ENCODE measurements at regions not wholly inside any gene's neighbourhood (a gene's known extent, or its start where the extent isn't known, plus 50 kb on each side); places are given as distances from the start of the nearest gene placed in this dataset.
A peak's percentile ranks its signal among the peaks of the same experiment; 100 is the strongest.

- Histone ChIP-seq H3K36me3 (ENCODE audit: control insufficient read depth, insufficient read depth, low read length) (no peaks in the 10 kb centered on the region), H3K27me3 (ENCODE audit: control insufficient read depth, insufficient read depth, low read length) (no peaks in the 10 kb centered on the region), H3K4me3 (ENCODE audit: low read depth, low read length) (no peak overlapping the region)
- DNase-seq (ENCODE audit: low read depth), result no peak
- no peak for TF ChIP-seq CTCF (IDR thresholded peaks at IDR 0.05; ENCODE audit: insufficient read depth, low read length, severe bottlenecking)
- no peak for FAIRE-seq
Measured at GRCh38 chr11:127506647-127507046, 506.1 kb upstream of the KIRREL3 start.

DNA sequence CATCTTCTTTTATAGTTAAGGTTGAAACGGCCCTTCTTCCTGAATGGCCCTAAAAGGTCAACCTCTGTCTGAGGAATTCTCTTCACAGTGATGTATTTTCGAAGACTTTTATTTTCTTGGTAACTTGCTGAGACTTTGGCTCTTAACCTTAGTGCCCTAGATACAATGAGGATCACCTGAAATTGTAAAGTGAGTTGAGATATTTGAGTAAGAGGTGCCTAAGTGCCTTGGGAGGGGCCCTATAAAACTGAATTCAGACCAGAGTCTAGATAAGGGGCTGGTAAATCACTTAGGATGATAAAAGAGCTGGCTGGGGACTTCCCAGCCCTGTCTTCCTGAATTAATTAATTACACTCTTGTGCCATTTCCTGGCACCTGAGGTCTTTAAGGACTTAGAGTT, 505.6 kb upstream of the KIRREL3 start:
- DNase-seq (ENCODE audit: low read depth), result no peak
- no peaks in the 10 kb centered on the region for H3K27me3 ChIP-seq (ENCODE audit: control insufficient read depth, insufficient read depth, low read length)
- H3K4me3 ChIP-seq (ENCODE audit: low read depth, low read length), result no peak overlapping the region
- no peak for TF ChIP-seq CTCF (IDR thresholded peaks at IDR 0.05; ENCODE audit: insufficient read depth, low read length, severe bottlenecking)
- H3K36me3 ChIP-seq (ENCODE audit: control insufficient read depth, insufficient read depth, low read length), result no peaks in the 10 kb centered on the region
- no peak for FAIRE-seq

- H3K27me3 ChIP-seq (ENCODE audit: control insufficient read depth, insufficient read depth, low read length), result no peaks in the 10 kb centered on the region
- FAIRE-seq (no peak), DNase-seq (ENCODE audit: low read depth) (no peak)
- H3K36me3 ChIP-seq (ENCODE audit: control insufficient read depth, insufficient read depth, low read length), result no peaks in the 10 kb centered on the region
- no peak overlapping the region for H3K4me3 ChIP-seq (ENCODE audit: low read depth, low read length)
- no peak for TF ChIP-seq CTCF (IDR thresholded peaks at IDR 0.05; ENCODE audit: insufficient read depth, low read length, severe bottlenecking)
Measured at GRCh38 chr11:127496165-127496564, 495.6 kb upstream of the KIRREL3 start.

DNA sequence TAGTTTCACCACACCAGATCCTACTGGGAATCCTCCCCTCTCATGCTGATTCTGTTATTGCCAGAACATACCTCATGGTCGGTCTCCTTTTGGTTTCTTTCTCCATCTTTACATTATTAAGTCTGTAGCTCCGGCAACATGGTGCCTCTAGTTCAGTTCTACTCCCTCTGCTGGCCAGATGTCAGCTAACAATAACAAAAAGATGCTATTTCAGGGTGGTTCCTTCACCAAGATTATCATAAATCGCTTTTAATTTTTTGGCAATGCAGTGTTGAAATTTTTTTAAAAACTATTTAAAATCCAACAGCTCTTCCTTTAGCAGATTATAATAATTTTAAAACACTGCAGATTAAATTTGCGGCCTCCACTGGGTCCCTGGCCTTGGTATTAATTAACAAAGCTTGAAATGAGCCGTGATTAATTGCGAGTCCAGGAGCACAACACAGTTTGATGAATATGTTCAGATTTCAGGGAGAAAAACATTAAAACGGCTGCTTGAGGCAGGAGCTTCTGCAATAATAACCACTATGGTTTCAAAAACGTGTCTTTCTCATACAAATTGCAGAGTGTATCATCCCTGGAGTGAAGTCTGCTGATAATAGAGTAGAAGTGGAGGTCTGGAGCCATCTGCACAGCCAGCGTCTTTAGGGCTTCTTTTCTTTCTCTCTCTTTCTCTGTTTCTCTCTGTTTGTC, 492.9 kb upstream of the KIRREL3 start:
- no peak for FAIRE-seq
- no peak for TF ChIP-seq CTCF (IDR thresholded peaks at IDR 0.05; ENCODE audit: insufficient read depth, low read length, severe bottlenecking)
- peak; percentile 6 for DNase-seq (ENCODE audit: low read depth)
- Histone ChIP-seq H3K36me3 (ENCODE audit: control insufficient read depth, insufficient read depth, low read length) (no peaks in the 10 kb centered on the region), H3K27me3 (ENCODE audit: control insufficient read depth, insufficient read depth, low read length) (no peaks in the 10 kb centered on the region), H3K4me3 (ENCODE audit: low read depth, low read length) (no peak overlapping the region)

GRCh38 chr11:127492029-127492428, 491.5 kb upstream of the KIRREL3 start:
- FAIRE-seq, result no peak
- no peaks in the 10 kb centered on the region for H3K36me3 ChIP-seq (ENCODE audit: control insufficient read depth, insufficient read depth, low read length)
- H3K27me3 ChIP-seq (ENCODE audit: control insufficient read depth, insufficient read depth, low read length), result no peaks in the 10 kb centered on the region
- H3K4me3 ChIP-seq (ENCODE audit: low read depth, low read length), result no peak overlapping the region
- no peak for TF ChIP-seq CTCF (IDR thresholded peaks at IDR 0.05; ENCODE audit: insufficient read depth, low read length, severe bottlenecking)
- no peak for DNase-seq (ENCODE audit: low read depth)

DNA sequence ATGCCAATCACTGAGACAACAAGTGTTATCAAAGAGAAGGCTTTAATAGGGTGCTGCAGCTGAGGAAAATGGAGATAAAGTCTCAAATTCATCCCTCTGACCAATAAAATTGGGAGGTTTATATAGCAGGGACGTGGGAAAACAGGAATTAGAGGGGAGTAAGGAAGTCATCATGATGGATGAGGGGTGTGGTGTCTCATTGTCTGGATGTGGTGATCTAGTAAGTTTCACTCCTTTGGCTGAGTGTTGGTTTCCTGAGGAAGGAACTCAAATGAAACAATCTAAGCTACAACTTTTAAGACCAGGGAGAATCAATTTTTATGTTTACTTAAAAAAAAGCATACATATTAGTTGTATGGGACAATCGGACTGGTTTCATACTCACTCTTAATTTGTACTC, 491.0 kb upstream of the KIRREL3 start:
- no peaks in the 10 kb centered on the region for H3K36me3 ChIP-seq (ENCODE audit: control insufficient read depth, insufficient read depth, low read length)
- H3K4me3 ChIP-seq (ENCODE audit: low read depth, low read length), result no peak overlapping the region
- H3K27me3 ChIP-seq (ENCODE audit: control insufficient read depth, insufficient read depth, low read length), result no peaks in the 10 kb centered on the region
- DNase-seq (ENCODE audit: low read depth) (no peak), FAIRE-seq (no peak)
- TF ChIP-seq CTCF (IDR thresholded peaks at IDR 0.05; ENCODE audit: insufficient read depth, low read length, severe bottlenecking), result no peak

All from bronchial epithelial cell (primary cell).